ENCODE measurements at regions not wholly inside any gene's neighbourhood (a gene's known extent, or its start where the extent isn't known, plus 50 kb on each side); places are given as distances from the start of the nearest gene placed in this dataset.

DNA sequence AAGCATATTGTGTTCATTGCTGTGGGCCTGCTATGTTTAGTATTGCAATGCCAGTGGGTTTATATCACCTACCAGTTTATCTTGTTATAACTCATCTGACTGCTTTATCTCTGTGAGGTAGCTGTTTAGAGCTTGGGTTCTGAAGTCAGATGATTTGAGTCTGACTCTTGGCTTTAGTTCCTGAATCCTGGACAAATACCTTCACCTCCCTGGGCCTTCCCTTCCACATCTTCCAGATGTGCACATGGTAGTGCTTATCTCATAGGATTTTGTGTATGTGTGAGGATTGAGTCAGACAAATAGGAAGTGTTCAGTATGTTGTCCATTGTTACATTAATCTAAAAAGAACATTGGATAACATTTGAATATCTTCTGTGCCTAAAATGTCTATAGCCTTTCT lies 63.5 kb upstream of the ANKRD10 start:
- TF ChIP-seq, protein P1, sequence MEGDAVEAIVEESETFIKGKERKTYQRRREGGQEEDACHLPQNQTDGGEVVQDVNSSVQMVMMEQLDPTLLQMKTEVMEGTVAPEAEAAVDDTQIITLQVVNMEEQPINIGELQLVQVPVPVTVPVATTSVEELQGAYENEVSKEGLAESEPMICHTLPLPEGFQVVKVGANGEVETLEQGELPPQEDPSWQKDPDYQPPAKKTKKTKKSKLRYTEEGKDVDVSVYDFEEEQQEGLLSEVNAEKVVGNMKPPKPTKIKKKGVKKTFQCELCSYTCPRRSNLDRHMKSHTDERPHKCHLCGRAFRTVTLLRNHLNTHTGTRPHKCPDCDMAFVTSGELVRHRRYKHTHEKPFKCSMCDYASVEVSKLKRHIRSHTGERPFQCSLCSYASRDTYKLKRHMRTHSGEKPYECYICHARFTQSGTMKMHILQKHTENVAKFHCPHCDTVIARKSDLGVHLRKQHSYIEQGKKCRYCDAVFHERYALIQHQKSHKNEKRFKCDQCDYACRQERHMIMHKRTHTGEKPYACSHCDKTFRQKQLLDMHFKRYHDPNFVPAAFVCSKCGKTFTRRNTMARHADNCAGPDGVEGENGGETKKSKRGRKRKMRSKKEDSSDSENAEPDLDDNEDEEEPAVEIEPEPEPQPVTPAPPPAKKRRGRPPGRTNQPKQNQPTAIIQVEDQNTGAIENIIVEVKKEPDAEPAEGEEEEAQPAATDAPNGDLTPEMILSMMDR (IDR thresholded peaks at IDR 0.05) = no peak
- TF ChIP-seq POLR2A (IDR thresholded peaks at IDR 0.05; ENCODE audit: low read depth) = no peak
- TF ChIP-seq POLR2AphosphoS5 (IDR thresholded peaks at IDR 0.05) = no peak
- no peak for TF ChIP-seq EP300 (IDR thresholded peaks at IDR 0.05)
